ENCODE measurements at regions not wholly inside any gene's neighbourhood (a gene's known extent, or its start where the extent isn't known, plus 50 kb on each side); places are given as distances from the start of the nearest gene placed in this dataset.

DNA sequence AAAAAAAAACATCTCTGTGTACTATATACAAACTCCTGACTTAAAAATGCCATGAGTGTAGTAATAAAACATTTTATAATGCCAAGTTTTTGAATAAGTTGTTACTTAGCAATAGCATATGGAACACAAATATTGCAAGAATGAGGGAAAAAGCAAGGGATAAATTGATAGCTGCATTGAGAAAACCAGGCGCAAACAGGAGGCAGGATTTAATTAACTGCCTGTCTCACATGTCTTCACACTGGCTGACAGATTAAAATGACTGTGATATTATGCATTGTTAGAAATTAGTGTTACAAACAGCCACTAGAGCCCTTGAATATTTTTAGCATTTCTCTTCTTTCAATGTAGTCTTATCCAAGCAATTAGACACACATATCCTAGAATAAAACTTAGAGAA, 1817.5 kb upstream of the NUDT12 start:
- DNase-seq (ENCODE audit: low spot score in 2 of 2): no peak
- Histone ChIP-seq H3K9me3 (no peaks in the 10 kb centered on the region), H3K36me3 (no peaks in the 10 kb centered on the region), H3K4me1 (peaks cover 0 to 5% of the 10 kb centered on the region in 2 donors), H3K27me3 (no peaks in the 10 kb centered on the region), H3K4me3 (no peak overlapping the region), H3K27ac (no peak overlapping the region)
- TF ChIP-seq, protein P1, sequence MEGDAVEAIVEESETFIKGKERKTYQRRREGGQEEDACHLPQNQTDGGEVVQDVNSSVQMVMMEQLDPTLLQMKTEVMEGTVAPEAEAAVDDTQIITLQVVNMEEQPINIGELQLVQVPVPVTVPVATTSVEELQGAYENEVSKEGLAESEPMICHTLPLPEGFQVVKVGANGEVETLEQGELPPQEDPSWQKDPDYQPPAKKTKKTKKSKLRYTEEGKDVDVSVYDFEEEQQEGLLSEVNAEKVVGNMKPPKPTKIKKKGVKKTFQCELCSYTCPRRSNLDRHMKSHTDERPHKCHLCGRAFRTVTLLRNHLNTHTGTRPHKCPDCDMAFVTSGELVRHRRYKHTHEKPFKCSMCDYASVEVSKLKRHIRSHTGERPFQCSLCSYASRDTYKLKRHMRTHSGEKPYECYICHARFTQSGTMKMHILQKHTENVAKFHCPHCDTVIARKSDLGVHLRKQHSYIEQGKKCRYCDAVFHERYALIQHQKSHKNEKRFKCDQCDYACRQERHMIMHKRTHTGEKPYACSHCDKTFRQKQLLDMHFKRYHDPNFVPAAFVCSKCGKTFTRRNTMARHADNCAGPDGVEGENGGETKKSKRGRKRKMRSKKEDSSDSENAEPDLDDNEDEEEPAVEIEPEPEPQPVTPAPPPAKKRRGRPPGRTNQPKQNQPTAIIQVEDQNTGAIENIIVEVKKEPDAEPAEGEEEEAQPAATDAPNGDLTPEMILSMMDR (IDR thresholded peaks at IDR 0.05): no peak
- intact Hi-C loops (cut with DNase I): no loop called here

DNA sequence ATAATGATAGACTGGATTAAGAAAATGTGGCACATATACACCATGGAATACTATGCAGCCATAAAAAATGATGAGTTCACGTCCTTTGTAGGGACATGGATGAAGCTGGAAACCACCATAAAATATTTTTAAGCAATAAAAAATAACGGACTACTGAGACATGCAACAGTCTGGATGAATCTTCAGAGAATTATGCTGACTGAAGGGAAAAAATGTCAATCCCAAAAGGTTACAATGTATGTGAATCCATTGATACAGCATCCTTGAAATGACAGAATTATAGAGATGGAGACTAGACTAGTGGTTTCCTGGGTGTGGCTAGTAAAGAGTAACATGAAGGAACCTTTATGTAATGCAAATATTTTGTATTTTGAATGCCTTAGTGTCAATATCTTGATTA, 1808.6 kb upstream of the NUDT12 start:
- no peaks in the 10 kb centered on the region for H3K9me3 ChIP-seq
- H3K27me3 ChIP-seq: no peaks in the 10 kb centered on the region
- no peak overlapping the region for H3K27ac ChIP-seq
- no peaks in the 10 kb centered on the region for H3K36me3 ChIP-seq
- DNase-seq (ENCODE audit: low spot score in 2 of 2): no peak
- TF ChIP-seq, protein P1 (IDR thresholded peaks at IDR 0.05): no peak
- no peak overlapping the region for H3K4me3 ChIP-seq
- H3K4me1 ChIP-seq: peaks cover 0 to 1% of the 10 kb centered on the region in 2 donors
- intact Hi-C loops (cut with DNase I): no loop called here

DNA sequence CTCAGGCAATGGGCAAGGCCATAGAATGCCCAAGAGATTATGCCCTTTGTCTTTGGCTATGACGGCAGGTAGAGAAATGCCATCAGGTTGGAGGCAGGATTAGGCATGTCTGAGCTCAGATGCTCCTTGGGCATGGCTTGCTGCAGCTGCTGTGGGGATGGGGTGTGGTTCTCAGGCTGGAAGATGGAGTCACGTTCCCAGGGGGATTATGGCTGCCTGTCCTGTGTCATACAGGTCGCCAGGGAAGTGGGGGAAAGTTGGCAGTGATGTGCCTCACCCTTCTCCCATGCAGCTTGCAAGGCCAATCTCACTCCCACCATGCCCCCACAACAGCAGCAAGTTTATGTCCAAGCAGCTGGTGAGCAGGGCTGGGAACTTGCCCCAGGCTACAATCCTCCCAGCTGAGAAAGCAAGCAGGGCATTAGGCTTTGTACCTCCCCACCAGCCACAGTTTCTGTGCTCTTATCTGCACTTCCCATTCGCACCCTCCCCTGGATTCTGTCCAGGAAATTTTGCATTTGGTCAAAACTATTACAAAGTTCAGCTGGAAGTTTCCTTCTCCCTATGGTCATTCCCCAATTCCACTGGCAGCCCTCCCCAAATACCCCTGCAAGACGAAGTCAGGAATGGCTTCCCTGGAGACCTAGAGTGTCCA, 1788.0 kb upstream of the NUDT12 start:
- no peak for DNase-seq (ENCODE audit: low spot score in 2 of 2)
- intact Hi-C loops (cut with DNase I): no loop called here
- TF ChIP-seq, protein P1 (IDR thresholded peaks at IDR 0.05): no peak

DNA sequence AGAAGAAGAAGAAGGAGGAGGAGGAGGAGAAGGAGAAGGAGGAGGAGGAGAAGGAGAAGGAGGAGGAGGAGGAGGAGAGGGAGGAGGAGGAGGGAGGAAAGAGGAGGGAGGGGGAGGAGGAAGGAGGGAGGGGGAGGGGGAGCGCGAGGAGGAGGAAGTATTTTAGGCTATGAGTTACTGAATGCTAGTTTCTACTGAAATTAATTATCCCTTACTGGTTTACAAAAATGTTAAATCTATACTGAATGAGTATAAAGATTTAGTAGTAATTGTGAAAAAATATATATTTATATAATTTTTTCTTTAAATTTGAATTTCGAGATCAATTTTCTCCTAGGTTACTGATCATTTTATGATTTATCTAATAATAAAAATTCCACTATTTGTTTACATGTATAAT, 1769.0 kb upstream of the NUDT12 start:
- no peaks in the 10 kb centered on the region for H3K27me3 ChIP-seq
- intact Hi-C loops (cut with DNase I): no loop called here
- H3K4me1 ChIP-seq: no peaks in the 10 kb centered on the region
- no peak overlapping the region for H3K27ac ChIP-seq
- TF ChIP-seq, protein P1 (IDR thresholded peaks at IDR 0.05): no peak
- H3K36me3 ChIP-seq: no peaks in the 10 kb centered on the region
- no peak overlapping the region for H3K4me3 ChIP-seq
- no peaks in the 10 kb centered on the region for H3K9me3 ChIP-seq
- no peak for DNase-seq (ENCODE audit: low spot score in 2 of 2)

More for the DNA sequence above, 1788.0 kb upstream of the NUDT12 start:
- Histone ChIP-seq H3K4me3 (no peak overlapping the region), H3K9me3 (no peaks in the 10 kb centered on the region), H3K27me3 (no peaks in the 10 kb centered on the region), H3K27ac (no peak overlapping the region), H3K36me3 (no peaks in the 10 kb centered on the region), H3K4me1 (no peaks in the 10 kb centered on the region)

DNA sequence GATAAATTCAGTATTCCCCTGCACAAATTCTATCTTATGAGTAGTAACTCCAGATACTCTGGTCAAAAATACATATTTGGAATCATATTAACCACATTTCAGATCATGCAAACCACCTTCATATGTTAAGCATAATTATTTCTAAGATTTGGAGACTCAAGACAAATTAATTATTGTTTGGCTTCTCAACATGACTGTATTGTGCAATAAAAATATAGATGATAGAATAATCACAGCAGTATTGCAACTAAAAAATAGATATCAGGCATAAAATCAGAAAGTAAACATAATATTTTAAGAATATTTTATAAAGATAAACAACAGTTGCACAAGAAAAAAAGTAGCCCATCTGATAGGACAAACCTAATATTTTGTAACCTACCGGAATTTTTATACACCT, 1767.6 kb upstream of the NUDT12 start:
- intact Hi-C loops (cut with DNase I): no loop called here
- Histone ChIP-seq H3K4me3 (no peak overlapping the region), H3K4me1 (no peaks in the 10 kb centered on the region), H3K27ac (no peak overlapping the region), H3K36me3 (no peaks in the 10 kb centered on the region), H3K9me3 (no peaks in the 10 kb centered on the region), H3K27me3 (no peaks in the 10 kb centered on the region)
- DNase-seq (ENCODE audit: low spot score in 2 of 2): no peak
- TF ChIP-seq, protein P1 (IDR thresholded peaks at IDR 0.05): no peak

DNA sequence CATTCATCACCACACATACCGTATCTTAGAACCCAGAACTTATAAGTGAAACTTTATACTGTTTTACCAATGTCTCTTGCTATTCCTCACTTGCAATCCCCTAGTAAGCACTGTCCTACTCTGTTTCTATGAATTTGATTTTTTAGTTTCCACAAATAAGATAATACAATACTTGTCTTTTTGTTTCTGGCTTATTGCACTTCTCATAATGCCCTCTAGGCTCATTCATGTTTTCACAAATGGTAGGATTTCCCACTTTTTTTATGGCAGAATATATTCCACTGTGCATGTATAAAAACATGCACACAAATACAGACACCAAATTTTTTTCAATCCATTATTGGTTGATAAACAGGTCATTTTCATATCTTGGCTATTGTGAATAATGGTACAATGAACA, 1742.3 kb upstream of the NUDT12 start:
- intact Hi-C loops (cut with DNase I): no loop called here
- H3K4me3 ChIP-seq: no peak overlapping the region
- DNase-seq (ENCODE audit: low spot score in 2 of 2): no peak
- H3K27me3 ChIP-seq: no peaks in the 10 kb centered on the region
- TF ChIP-seq, protein P1 (IDR thresholded peaks at IDR 0.05): no peak
- no peaks in the 10 kb centered on the region for H3K36me3 ChIP-seq
- H3K27ac ChIP-seq: no peak overlapping the region
- H3K4me1 ChIP-seq: no peaks in the 10 kb centered on the region
- H3K9me3 ChIP-seq: no peaks in the 10 kb centered on the region

All from ascending aorta (tissue), 2 donors.